ENCODE measurements at regions not wholly inside any gene's neighbourhood (a gene's known extent, or its start where the extent isn't known, plus 50 kb on each side); places are given as distances from the start of the nearest gene placed in this dataset.

GRCh38 chr1:165050246-165050645 lies 306.3 kb downstream of the LMX1A start:
- Histone ChIP-seq H3K4me2 (ENCODE audit: control insufficient read depth, extremely low read depth, insufficient read depth, low read depth, low read length) (no peak overlapping the region), H3K9ac (ENCODE audit: control insufficient read depth, extremely low read depth, insufficient read depth, low read length) (no peak overlapping the region), H3K36me3 (ENCODE audit: control insufficient read depth in 2 of 2, extremely low read depth in 1 of 2, insufficient read depth in 2 of 2, low read length in 2 of 2) (no peaks in the 10 kb centered on the region), H3K27me3 (ENCODE audit: control insufficient read depth, extremely low read depth, insufficient read depth, low read length) (no peaks in the 10 kb centered on the region), H4K20me1 (ENCODE audit: control insufficient read depth, extremely low read depth, insufficient read depth, low read length) (no peaks in the 10 kb centered on the region), H3K4me3 (ENCODE audit: control insufficient read depth in 2 of 3, extremely low read depth in 1 of 3, insufficient read depth in 2 of 3, low read depth in 1 of 3, low read length in 3 of 3) (no peak overlapping the region), H3K9me3 (ENCODE audit: control insufficient read depth, low read depth, low read length) (no peaks in the 10 kb centered on the region), H3K27ac (ENCODE audit: control insufficient read depth, insufficient read depth, low read length) (no peak overlapping the region), H3K79me2 (ENCODE audit: control insufficient read depth, insufficient read depth, low read length) (no peaks in the 10 kb centered on the region), H2AFZ (ENCODE audit: control insufficient read depth, low read length) (no peak overlapping the region), H3K4me1 (ENCODE audit: control insufficient read depth, extremely low read depth, insufficient read depth, low read length) (no peaks in the 10 kb centered on the region), H3K9me1 (ENCODE audit: control insufficient read depth, extremely low read depth, insufficient read depth, low read length) (no peaks in the 10 kb centered on the region)
- FAIRE-seq = no peak
- dilution Hi-C loops (cut with MboI; ENCODE audit: extremely low pct_ligation_motif_present, low sequenced_read_pairs) = no loop called here
- DNase-seq (ENCODE audit: low read depth, low spot score) = no peak
- no peak for TF ChIP-seq EZH2 (IDR thresholded peaks at IDR 0.05; ENCODE audit: low read length)
- TF ChIP-seq, protein P1, sequence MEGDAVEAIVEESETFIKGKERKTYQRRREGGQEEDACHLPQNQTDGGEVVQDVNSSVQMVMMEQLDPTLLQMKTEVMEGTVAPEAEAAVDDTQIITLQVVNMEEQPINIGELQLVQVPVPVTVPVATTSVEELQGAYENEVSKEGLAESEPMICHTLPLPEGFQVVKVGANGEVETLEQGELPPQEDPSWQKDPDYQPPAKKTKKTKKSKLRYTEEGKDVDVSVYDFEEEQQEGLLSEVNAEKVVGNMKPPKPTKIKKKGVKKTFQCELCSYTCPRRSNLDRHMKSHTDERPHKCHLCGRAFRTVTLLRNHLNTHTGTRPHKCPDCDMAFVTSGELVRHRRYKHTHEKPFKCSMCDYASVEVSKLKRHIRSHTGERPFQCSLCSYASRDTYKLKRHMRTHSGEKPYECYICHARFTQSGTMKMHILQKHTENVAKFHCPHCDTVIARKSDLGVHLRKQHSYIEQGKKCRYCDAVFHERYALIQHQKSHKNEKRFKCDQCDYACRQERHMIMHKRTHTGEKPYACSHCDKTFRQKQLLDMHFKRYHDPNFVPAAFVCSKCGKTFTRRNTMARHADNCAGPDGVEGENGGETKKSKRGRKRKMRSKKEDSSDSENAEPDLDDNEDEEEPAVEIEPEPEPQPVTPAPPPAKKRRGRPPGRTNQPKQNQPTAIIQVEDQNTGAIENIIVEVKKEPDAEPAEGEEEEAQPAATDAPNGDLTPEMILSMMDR (optimal IDR thresholded peaks at IDR 0.05 in 1 of 3, IDR thresholded peaks at IDR 0.05 in 1 of 3, conservative IDR thresholded peaks at IDR 0.05 in 1 of 3; ENCODE audit: extremely low read depth in 1 of 3, insufficient read depth in 2 of 3, low read length in 3 of 3) = no peak

GRCh38 chr1:165047994-165048393 lies 308.5 kb downstream of the LMX1A start:
- no peak for TF ChIP-seq EZH2 (IDR thresholded peaks at IDR 0.05; ENCODE audit: low read length)
- TF ChIP-seq, protein P1 (optimal IDR thresholded peaks at IDR 0.05 in 1 of 3, IDR thresholded peaks at IDR 0.05 in 1 of 3, conservative IDR thresholded peaks at IDR 0.05 in 1 of 3; ENCODE audit: extremely low read depth in 1 of 3, insufficient read depth in 2 of 3, low read length in 3 of 3) = no peak
- H3K27ac ChIP-seq (ENCODE audit: control insufficient read depth, insufficient read depth, low read length) = no peak overlapping the region
- H3K4me2 ChIP-seq (ENCODE audit: control insufficient read depth, extremely low read depth, insufficient read depth, low read depth, low read length) = no peak overlapping the region
- H3K27me3 ChIP-seq (ENCODE audit: control insufficient read depth, extremely low read depth, insufficient read depth, low read length) = no peaks in the 10 kb centered on the region
- dilution Hi-C loops (cut with MboI; ENCODE audit: extremely low pct_ligation_motif_present, low sequenced_read_pairs) = no loop called here
- no peak overlapping the region for H3K4me3 ChIP-seq (ENCODE audit: control insufficient read depth in 2 of 3, extremely low read depth in 1 of 3, insufficient read depth in 2 of 3, low read depth in 1 of 3, low read length in 3 of 3)
- no peaks in the 10 kb centered on the region for H3K9me3 ChIP-seq (ENCODE audit: control insufficient read depth, low read depth, low read length)
- no peak overlapping the region for H3K9ac ChIP-seq (ENCODE audit: control insufficient read depth, extremely low read depth, insufficient read depth, low read length)
- H4K20me1 ChIP-seq (ENCODE audit: control insufficient read depth, extremely low read depth, insufficient read depth, low read length) = no peaks in the 10 kb centered on the region
- DNase-seq (ENCODE audit: low read depth, low spot score) (no peak), FAIRE-seq (no peak)
- H2AFZ ChIP-seq (ENCODE audit: control insufficient read depth, low read length) = no peak overlapping the region
- no peaks in the 10 kb centered on the region for H3K4me1 ChIP-seq (ENCODE audit: control insufficient read depth, extremely low read depth, insufficient read depth, low read length)
- H3K9me1 ChIP-seq (ENCODE audit: control insufficient read depth, extremely low read depth, insufficient read depth, low read length) = no peaks in the 10 kb centered on the region
- H3K79me2 ChIP-seq (ENCODE audit: control insufficient read depth, insufficient read depth, low read length) = no peaks in the 10 kb centered on the region
- no peaks in the 10 kb centered on the region for H3K36me3 ChIP-seq (ENCODE audit: control insufficient read depth in 2 of 2, extremely low read depth in 1 of 2, insufficient read depth in 2 of 2, low read length in 2 of 2)

All from keratinocyte (primary cell).